ENCODE measurements at regions not wholly inside any gene's neighbourhood (a gene's known extent, or its start where the extent isn't known, plus 50 kb on each side); places are given as distances from the start of the nearest gene placed in this dataset.

DNA sequence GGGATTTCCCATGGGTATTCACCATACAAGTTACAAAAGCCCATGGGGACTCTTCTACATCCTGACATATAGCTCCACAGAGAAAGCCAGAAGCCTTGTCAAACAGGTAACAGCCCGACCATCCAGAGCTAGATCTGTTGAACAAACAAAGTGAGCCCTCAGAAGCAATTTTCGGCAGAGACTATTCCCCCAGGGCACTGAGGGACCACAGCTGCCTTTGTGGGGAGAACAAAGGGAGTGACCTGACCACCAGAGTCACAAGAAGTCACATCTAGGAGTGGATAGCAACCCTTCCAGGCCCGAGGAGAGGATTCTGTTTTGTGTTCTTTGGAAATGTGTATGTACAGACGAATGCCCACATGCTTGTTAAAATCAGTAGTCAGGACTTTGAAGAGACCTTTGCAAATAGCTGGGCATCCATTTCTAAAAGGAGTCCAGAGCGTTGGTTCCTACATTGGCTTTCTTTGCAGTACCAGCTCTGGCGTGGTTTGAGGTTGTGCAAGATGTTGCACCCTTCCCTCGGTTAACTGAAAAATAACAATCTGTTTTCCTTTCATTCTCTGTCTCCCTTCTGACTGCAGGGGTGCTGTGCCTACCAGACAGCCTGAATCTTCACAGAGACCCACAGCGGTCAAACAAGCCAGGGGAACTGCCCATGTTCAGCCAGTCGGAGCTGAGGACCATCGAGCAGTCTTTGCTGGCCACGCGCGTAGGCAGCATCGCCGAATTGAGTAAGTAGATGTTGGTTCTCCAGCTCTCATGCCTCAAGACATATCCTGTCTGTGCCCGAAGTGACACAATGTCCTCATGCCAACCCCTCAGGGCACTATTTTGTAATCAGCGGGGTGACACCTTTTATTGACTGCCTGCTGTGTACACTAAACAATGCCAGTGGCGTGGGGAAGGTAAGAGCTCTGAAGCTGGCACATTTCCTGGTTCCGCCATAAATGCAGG is 165.4 kb upstream of the PWP1 start:
- TF ChIP-seq, protein P1, sequence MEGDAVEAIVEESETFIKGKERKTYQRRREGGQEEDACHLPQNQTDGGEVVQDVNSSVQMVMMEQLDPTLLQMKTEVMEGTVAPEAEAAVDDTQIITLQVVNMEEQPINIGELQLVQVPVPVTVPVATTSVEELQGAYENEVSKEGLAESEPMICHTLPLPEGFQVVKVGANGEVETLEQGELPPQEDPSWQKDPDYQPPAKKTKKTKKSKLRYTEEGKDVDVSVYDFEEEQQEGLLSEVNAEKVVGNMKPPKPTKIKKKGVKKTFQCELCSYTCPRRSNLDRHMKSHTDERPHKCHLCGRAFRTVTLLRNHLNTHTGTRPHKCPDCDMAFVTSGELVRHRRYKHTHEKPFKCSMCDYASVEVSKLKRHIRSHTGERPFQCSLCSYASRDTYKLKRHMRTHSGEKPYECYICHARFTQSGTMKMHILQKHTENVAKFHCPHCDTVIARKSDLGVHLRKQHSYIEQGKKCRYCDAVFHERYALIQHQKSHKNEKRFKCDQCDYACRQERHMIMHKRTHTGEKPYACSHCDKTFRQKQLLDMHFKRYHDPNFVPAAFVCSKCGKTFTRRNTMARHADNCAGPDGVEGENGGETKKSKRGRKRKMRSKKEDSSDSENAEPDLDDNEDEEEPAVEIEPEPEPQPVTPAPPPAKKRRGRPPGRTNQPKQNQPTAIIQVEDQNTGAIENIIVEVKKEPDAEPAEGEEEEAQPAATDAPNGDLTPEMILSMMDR (IDR thresholded peaks at IDR 0.05), result no peak
- no peak for TF ChIP-seq POLR2AphosphoS5 (IDR thresholded peaks at IDR 0.05)
- no peak for TF ChIP-seq POLR2A (IDR thresholded peaks at IDR 0.05)
